Endothelial cell of umbilical vein (primary cell): ENCODE measurements at regions not wholly inside any gene's neighbourhood (a gene's known extent, or its start where the extent isn't known, plus 50 kb on each side); places are given as distances from the start of the nearest gene placed in this dataset.

ENCODE experiments used
- BruUV-seq: library from RNA; stranded (reverse); fragments of 400-500 nt; replicated peaks from 2 replicates; lab custom pipeline; 2021; lab: Mats Ljungman, UMichigan
- CTCF ChIA-PET: fragments of 300-600, 350-600 bp; sonication (Branson Sonifier 250); formaldehyde crosslinking; loops from one replicate; lab custom pipeline; 2021; ENCODE audit warnings: antibody characterized with exemption, inconsistent platforms; lab: Charles Lee
- POLR2A ChIA-PET: fragments of 300-600, 350-600 bp; sonication (Branson Sonifier 250); formaldehyde crosslinking; loops from one replicate; lab custom pipeline; 2021; ENCODE audit warnings: antibody characterized with exemption, inconsistent platforms; lab: Charles Lee
- DNase-seq: peaks from one replicate; pipeline ENCODE4 v3.0.0-alpha.2; 2011; ENCODE audit warnings: low read depth, low spot score
- FAIRE-seq: peaks from 2 replicates; lab custom pipeline; 2011; peaks lifted over from hg19 to GRCh38; lab: Jason Lieb, UNC
- H2AFZ ChIP-seq: 2 replicates; pipeline ENCODE4 v1.6.0; 2012; ENCODE audit warnings: low read depth, low read length, control low read depth, inconsistent platforms
- H3K27ac ChIP-seq: 2 replicates; pipeline ENCODE4 v1.5.1; 2011; ENCODE audit warnings: low read depth, mild to moderate bottlenecking, control low read depth, low read length, moderate library complexity; ENCODE audit not compliant: insufficient read depth
- H3K27me3 ChIP-seq, 2 experiments: 2 replicates each; pipeline versions ENCODE4 v1.6.0 to v1.6.1; 2011; ENCODE audit warnings: low read length in 2 of 2, mixed read lengths in 1 of 2; ENCODE audit not compliant: control insufficient read depth in 2 of 2, insufficient read depth in 2 of 2
- H3K36me3 ChIP-seq, 2 experiments: 2 replicates in 1 of 2; 3 replicates in 1 of 2; pipeline ENCODE4 v1.5.1; 2011; ENCODE audit warnings: low read length in 2 of 2, mild to moderate bottlenecking in 1 of 2, moderate library complexity in 1 of 2; ENCODE audit not compliant: control insufficient read depth in 2 of 2, insufficient read depth in 2 of 2; ENCODE audit errors: extremely low read depth in 1 of 2
- H3K4me1 ChIP-seq: 3 replicates; pipeline ENCODE4 v1.5.1; 2011; ENCODE audit warnings: mild to moderate bottlenecking, low read length; ENCODE audit not compliant: control insufficient read depth, insufficient read depth; ENCODE audit errors: extremely low read depth
- H3K4me2 ChIP-seq: 2 replicates; pipeline ENCODE4 v1.6.1; 2011; ENCODE audit warnings: low read length, control low read depth, mixed read lengths; ENCODE audit not compliant: insufficient read depth
- H3K4me3 ChIP-seq, 3 experiments: fragments of 200-600 bp in 1 of 3; sonication (generic), shearing (Covaris generic) in 1 of 3; replicated peaks in 1 of 3; 2 replicates each; pipeline ENCODE4 v1.5.1; 2011 to 2016; ENCODE audit warnings: control low read depth in 3 of 3, low read length in 3 of 3, mild to moderate bottlenecking in 2 of 3, inconsistent platforms in 1 of 3, low read depth in 1 of 3, moderate library complexity in 1 of 3; ENCODE audit not compliant: insufficient read depth in 1 of 3
- H3K79me2 ChIP-seq: 2 replicates; pipeline ENCODE4 v1.6.0; 2012; ENCODE audit warnings: low read length, inconsistent platforms; ENCODE audit not compliant: control insufficient read depth, insufficient read depth
- H3K9ac ChIP-seq: replicated peaks from 2 replicates; pipeline ENCODE3; 2011; ENCODE audit warnings: low read length, control low read depth; ENCODE audit not compliant: insufficient read depth; ENCODE audit errors: extremely low read depth
- H3K9me1 ChIP-seq: replicated peaks from 3 replicates; pipeline ENCODE4 v1.6.0; 2011; ENCODE audit warnings: mild to moderate bottlenecking, low read length; ENCODE audit not compliant: control insufficient read depth, insufficient read depth; ENCODE audit errors: extremely low read depth
- H3K9me3 ChIP-seq: replicated peaks from 2 replicates; pipeline ENCODE4 v1.5.1; 2012; ENCODE audit warnings: low read length, inconsistent platforms; ENCODE audit not compliant: control insufficient read depth, insufficient read depth
- H4K20me1 ChIP-seq: replicated peaks from 2 replicates; pipeline ENCODE3; 2011; ENCODE audit warnings: mild to moderate bottlenecking, low read length; ENCODE audit not compliant: control insufficient read depth, insufficient read depth; ENCODE audit errors: extremely low read depth
- EZH2 ChIP-seq: IDR thresholded peaks from 2 replicates; pipeline ENCODE4 v1.6.1; 2012; ENCODE audit warnings: borderline replicate concordance, low read depth, mild to moderate bottlenecking, moderate library complexity, low read length, inconsistent platforms; ENCODE audit not compliant: severe bottlenecking
- FOS ChIP-seq: IDR thresholded peaks from 2 replicates; pipeline ENCODE4 v1.6.1; 2011; ENCODE audit warnings: mild to moderate bottlenecking, low read length, moderate library complexity, borderline replicate concordance; ENCODE audit not compliant: insufficient read depth
- GATA2 ChIP-seq: IDR thresholded peaks from 2 replicates; pipeline ENCODE4 v1.7.0; 2011; ENCODE audit warnings: low read depth, mild to moderate bottlenecking, moderate library complexity, mixed read lengths, low read length; ENCODE audit not compliant: insufficient read length, insufficient read depth
- JUN ChIP-seq: IDR thresholded peaks from 2 replicates; pipeline ENCODE4 v1.6.1; 2011; ENCODE audit warnings: borderline replicate concordance, low read depth; ENCODE audit not compliant: insufficient read length, insufficient read depth
- MYC ChIP-seq: IDR thresholded peaks from one replicate; pipeline ENCODE4 v1.6.1; 2011; ENCODE audit warnings: mild to moderate bottlenecking, low read depth, low read length
- POLR2A ChIP-seq: IDR thresholded peaks from 2 replicates; pipeline ENCODE4 v1.6.1; 2012; ENCODE audit warnings: low read depth, mild to moderate bottlenecking, control low read depth, low read length
- dilution Hi-C: fragments of 300-500 bp; cut with MboI; formaldehyde crosslinking; loops from one replicate; pipeline ENCODE4 v1.15.0; 2019; ENCODE audit warnings: low sequenced_read_pairs; ENCODE audit not compliant: extremely low pct_ligation_motif_present
- intact Hi-C: fragments of 100-400 bp; cut with micrococcal nuclease; formaldehyde crosslinking; loops from one replicate; pipeline ENCODE4 v1.10.0; 2022
- TF ChIP-seq, protein P1 (sequence below), 2 donors: IDR thresholded peaks; 1 replicate in 1 of 2; 2 replicates in 1 of 2; pipeline ENCODE4 v1.5.1; 2011; ENCODE audit warnings: low read length in 2 of 2, mild to moderate bottlenecking in 2 of 2, moderate library complexity in 2 of 2, control low read depth in 1 of 2, inconsistent platforms in 1 of 2, low read depth in 1 of 2; ENCODE audit not compliant: insufficient read depth in 1 of 2; ENCODE audit errors: extremely low read depth in 1 of 2
- TF ChIP-seq, protein P2 (sequence below): IDR thresholded peaks from 2 replicates; pipeline ENCODE4 v1.6.1; 2011; ENCODE audit not compliant: insufficient read depth, insufficient read length

DNA sequence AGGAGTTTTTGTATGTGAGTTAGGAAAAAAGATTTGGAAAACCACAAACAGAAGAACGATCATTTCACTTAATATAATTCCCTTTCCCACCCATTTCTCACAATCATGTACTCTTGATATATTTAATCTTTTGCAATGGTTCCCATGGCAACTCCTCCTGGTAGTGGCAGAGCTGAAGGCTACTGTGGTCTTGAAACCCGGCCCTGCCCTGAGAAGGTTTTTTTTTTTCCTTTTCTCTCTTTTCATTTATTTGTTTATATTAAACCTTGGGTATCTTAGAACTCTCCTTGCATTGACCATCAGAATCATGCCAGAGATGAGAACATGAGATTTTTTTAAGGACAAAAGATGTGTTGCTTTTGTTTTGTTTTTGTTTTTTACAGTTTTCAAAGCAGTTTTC is 566.1 kb upstream of the NRP1 start:
- peak overlapping the region; percentile 35 for H3K4me2 ChIP-seq
- BruUV-seq: no TSS peak
- peak overlapping the region; percentile 35 for H3K27ac ChIP-seq
- intact Hi-C loops (no loop called here), dilution Hi-C loops (no loop called here)
- no peaks in the 10 kb centered on the region for H4K20me1 ChIP-seq
- ChIA-PET POLR2A (no interaction called here), CTCF (interaction anchor here (0.7 kb wide), 1 partner anchor 759 kb away, joined by 3 read pairs; no protein-coding TSS in a partner anchor)
- DNase-seq: peak; percentile 53
- peaks cover 12% of the 10 kb centered on the region for H3K4me1 ChIP-seq
- H3K9ac ChIP-seq: no peak overlapping the region
- no peaks in the 10 kb centered on the region for H3K9me1 ChIP-seq
- peak overlapping the region; percentile 67 for H2AFZ ChIP-seq
- H3K9me3 ChIP-seq: no peaks in the 10 kb centered on the region
- no peak overlapping the region for H3K4me3 ChIP-seq
- no peaks in the 10 kb centered on the region for H3K36me3 ChIP-seq
- no peaks in the 10 kb centered on the region for H3K27me3 ChIP-seq
- FAIRE-seq: no peak
- no peak for TF ChIP-seq POLR2A
- TF ChIP-seq JUN: no peak
- TF ChIP-seq, protein P1, sequence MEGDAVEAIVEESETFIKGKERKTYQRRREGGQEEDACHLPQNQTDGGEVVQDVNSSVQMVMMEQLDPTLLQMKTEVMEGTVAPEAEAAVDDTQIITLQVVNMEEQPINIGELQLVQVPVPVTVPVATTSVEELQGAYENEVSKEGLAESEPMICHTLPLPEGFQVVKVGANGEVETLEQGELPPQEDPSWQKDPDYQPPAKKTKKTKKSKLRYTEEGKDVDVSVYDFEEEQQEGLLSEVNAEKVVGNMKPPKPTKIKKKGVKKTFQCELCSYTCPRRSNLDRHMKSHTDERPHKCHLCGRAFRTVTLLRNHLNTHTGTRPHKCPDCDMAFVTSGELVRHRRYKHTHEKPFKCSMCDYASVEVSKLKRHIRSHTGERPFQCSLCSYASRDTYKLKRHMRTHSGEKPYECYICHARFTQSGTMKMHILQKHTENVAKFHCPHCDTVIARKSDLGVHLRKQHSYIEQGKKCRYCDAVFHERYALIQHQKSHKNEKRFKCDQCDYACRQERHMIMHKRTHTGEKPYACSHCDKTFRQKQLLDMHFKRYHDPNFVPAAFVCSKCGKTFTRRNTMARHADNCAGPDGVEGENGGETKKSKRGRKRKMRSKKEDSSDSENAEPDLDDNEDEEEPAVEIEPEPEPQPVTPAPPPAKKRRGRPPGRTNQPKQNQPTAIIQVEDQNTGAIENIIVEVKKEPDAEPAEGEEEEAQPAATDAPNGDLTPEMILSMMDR (IDR thresholded peaks at IDR 0.05; ENCODE audit: extremely low read depth in 1 of 2, insufficient read depth in 1 of 2, low read depth in 1 of 2, low read length in 2 of 2): no peak
- TF ChIP-seq EZH2: no peak
- TF ChIP-seq, protein P2, sequence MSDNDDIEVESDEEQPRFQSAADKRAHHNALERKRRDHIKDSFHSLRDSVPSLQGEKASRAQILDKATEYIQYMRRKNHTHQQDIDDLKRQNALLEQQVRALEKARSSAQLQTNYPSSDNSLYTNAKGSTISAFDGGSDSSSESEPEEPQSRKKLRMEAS: no peak
- TF ChIP-seq MYC: no peak
- TF ChIP-seq GATA2: no peak
- TF ChIP-seq FOS: no peak
- H3K79me2 ChIP-seq: no peaks in the 10 kb centered on the region
